ENCODE measurements at regions not wholly inside any gene's neighbourhood (a gene's known extent, or its start where the extent isn't known, plus 50 kb on each side); places are given as distances from the start of the nearest gene placed in this dataset.

DNA sequence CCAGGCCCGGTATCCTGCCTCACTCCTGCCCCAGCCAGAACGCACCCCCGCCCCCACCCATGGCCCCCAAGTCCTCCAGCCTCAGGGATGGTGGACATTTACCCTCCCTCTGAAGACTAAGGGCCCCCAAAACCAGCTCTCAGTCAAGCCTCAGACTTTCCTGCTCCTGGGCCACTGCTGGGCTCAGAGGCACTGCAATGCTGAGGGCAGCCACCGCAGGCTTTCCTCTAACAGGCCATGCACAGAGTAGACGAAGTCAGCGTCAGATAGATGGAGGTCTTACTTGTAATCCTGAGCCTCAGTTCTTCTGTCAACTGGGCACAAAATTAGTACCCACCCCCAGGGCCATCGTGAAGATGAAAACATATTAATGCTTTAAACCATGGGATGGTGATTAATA is 92.6 kb downstream of the TTC32 start:
- no peak for DNase-seq (ENCODE audit: low spot score)

DNA sequence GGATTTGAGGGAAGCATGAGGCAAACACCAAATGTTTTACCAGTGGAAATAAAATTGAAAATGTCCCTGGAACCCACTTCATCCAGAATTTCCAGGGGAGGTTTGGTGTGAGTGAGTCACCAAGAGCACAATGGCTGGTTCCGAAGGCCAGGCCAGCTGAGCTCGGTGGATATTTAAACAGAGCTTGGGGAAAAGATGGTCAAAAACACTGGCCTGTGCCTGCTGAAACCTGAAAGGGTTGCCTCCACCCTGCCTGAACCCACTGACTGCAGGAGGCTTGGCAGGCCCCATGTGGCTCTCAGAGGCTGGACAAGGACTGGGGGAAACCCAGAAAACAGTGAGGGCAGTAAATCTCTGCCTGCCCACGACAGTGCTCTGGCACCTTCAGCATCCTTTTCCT is 93.9 kb downstream of the TTC32 start:
- DNase-seq (ENCODE audit: low spot score) = no peak

DNA sequence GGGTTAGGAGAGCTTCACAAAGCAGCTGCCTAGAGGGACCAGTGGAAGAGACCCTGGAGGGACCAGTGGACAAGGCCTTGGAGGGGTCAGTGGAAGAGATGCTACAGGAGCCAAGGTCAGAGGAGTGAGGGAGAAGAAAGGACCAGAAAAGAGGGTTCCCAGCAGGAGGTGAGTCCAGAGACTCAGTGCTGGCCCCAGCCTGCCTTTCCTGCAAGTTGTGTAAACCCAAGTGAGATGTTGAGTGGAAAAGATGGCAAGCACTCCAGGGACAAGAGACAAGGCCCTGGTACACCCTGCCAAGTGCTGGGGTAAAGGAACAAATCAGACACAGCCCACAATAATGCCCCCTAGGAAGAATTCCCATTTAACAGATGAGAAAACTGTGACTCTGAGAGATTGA is 94.4 kb downstream of the TTC32 start:
- DNase-seq (ENCODE audit: low spot score) = no peak

DNA sequence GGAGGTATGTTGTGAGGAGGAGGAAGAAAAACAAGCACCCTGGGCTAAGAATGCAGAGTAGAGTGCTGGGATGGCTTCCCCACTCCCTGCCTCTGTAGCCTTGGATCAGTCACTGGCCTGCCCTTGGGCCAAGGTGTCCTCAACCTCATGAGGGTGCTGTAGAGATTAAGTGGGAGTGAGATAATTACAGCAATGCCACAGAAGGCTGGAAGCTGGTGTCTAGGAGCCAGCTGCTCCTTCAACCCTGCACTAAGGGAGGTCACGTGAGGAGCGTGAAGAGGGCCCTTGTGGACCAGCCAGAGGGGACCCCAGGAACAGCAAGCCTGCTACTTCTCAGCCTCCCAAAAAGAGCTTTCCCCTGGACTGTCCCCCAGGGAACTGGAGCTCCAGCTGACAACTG is 95.2 kb downstream of the TTC32 start:
- DNase-seq (ENCODE audit: low spot score) = no peak

DNA sequence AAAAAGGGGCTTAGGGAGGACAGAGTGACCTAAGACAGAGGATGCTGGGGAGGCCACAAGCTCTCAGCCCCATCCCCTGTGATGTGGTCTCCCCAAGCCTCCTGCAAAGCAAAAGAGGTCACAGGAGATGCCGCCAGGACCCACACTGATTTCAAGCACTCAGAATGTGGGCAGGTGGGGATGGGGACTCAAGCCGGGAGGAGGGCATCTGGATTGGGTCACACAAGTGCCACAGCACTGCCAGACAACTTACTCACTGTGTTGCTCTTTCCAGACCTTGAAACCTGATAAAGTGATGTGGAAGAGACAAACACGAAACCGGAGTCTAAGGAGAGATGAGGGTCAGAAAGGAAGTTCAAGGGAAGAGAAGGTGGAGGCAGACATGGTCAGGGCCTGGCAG is 95.7 kb downstream of the TTC32 start:
- no peak for DNase-seq (ENCODE audit: low spot score)

DNA sequence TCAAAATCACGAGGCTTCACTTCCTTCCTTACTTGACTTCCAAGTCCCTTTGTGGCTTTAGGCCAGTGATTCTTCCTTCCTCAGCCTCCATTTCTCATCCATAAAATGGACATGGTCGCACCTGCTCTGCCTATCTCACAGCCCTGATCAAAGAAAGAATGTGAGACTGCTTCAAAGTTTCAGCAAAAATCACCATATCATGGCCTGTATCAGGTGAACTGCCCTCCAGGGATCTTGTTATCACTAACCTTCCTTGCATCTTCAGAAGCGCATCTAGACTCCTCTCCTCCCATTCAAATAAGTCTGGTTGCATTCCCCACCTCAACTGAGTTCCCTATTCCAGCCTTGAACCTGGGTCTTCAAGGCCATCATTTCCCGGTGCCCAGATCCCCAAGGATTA is 96.5 kb downstream of the TTC32 start:
- DNase-seq (ENCODE audit: low spot score) = no peak

DNA sequence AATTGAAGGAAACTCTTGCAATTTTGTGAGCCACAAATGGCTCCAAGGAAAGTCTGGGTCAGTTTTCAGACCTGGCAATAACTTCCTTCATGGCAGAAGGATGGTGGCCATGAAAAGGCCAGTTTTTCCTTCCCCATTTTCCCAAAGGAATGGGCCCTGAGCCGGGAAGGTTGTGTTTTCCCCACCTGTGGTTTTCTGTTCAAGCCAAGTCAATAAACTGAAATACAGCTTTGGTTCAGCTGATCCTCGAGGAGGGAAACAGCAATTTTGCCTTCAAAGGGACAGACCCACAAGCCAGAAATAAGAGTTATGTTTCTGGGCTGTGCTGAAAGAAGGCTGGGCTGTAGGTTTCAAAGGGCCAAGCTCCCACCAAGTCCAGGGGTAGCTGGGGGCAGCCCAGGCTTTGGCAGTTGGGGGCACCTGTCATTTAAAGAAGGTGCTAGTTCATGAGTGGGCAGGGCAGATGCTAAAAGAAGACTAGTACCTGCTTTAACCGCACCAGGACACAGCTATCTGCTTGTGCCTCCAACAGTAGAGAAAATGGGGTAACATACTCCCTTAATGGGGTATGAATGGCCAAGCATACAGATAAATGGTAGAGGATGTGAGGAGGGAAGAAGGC is 97.0 kb downstream of the TTC32 start:
- no peak for DNase-seq (ENCODE audit: low spot score)

DNA sequence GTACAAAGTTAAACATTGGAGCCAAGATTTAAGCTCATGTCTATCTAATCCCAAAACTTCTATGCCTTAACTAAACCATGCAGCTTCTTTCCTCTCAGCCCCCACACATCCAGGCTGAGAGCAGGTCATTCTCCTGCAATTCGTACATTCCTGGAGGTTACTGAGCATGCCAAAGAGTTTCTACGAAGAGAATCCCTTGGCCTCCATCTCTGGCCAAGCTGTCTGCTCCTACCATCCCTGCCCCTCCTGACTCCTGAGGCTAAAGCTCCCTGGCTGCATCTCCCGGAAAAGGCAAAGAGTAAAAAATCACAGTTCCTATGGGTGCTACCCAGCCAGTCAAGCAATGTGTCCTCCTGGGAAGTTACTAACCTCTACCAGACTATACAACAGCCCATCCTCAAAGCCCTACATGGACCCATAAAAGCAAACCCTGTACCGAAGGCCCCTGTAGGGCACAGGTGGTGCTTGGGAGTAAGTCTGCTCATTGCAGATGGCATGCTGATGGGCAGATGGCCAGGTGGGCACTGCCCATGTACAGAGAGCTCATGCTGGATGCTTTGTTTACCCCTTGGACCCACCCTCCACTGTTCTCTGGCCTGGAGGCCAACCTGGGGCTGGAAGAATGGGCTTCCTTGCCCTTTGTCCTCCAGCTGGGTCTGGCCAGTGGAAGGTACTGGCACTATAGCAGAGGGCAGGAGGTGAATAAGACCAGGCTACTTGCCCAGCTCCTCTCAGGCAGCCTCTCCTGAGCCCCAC is 99.5 kb downstream of the TTC32 start:
- DNase-seq (ENCODE audit: low spot score) = no peak

DNA sequence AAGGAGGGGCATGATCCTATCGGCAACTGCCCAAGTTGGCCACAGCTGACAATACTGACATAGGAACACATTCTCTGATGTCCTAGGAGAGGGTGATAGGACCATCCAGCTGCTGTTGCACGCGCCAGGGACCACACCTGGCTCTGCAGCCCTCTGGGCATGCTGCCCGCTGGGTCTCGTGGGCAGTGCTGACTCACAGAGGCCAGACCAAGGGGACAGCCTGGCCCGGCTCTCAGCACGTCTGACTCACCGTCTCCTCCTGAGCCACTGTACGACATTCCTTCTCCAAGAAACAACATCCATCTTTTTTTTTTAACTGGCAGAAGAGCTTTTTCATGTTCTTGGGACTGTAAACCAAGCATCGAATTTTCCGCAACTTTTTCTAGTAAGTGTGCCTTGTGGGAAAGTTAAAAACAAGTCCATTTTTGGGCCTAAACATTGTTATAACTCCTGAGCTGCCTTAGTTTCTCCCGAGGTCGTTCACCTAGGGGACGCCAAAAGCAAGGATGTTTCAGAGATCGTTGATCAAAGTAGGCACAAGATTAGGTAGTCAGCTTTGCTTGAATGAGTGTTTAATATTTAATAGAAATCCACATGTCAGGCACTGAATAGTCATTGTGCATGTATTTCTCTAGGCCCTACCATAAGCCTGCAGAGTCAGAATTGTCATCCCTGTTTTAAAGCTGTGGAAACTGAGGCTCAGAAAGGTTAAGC is 100.3 kb downstream of the TTC32 start:
- no peak for DNase-seq (ENCODE audit: low spot score)

DNA sequence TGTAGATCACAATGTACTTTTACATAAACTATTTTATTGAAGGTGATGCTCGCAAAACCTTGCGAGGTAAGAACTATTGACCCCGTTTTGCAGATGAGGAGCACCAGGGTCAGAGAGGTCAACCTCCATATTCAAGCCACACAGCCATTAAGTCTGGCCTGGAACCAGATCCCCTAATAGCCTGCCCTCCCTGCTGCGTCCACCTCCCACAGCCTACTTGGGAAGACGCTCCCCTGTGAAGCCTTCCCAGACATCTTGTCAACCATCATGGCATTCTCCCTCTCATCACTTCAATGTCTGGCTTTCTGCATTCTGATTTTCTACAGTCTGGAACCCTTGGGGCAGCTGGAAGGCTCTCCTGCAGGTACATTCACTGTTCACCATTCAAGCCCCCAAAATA is 101.0 kb downstream of the TTC32 start:
- no peak for DNase-seq (ENCODE audit: low spot score)

DNA sequence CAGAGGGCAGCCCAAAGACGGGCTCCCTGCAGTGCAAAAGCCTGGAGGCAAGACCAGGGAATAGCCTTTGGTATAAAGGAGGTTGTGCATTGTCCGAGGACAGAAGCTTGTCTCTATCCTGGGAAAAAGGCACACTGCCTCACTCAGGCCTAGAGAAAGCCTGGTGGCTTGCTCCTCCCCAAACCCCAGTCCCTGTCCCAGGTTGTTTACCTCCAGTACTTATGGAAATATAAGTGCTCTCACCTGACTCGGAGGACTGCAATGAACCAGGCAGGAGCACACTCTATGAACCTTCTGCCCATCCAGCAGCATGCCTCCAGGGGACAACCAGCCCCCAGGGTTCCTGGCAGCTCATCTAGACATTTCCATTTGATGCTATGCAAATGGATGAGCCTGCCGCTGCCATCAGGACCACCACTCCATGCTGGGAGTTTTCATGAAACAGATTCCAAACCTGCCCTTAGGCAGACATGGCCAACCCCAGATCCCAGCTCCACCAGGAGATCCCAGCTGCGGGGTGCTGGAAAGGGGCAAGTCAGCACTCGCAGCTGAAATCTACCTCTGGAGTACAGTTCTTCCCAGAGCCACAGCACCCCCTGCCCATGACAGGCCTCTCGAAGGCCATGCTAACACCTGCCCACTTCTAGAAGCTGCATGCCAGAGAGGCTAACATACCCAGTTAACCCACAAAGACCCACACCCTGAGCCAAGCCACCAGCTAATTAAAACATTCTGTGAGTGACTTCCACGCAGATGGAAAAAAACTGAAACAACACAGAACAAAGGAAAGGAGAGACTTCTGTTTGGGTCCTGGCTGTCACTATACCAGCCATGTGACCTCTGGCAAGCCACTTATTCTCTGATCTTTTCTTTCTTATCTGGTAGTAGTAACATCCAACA is 101.7 kb downstream of the TTC32 start:
- DNase-seq (ENCODE audit: low spot score) = no peak

DNA sequence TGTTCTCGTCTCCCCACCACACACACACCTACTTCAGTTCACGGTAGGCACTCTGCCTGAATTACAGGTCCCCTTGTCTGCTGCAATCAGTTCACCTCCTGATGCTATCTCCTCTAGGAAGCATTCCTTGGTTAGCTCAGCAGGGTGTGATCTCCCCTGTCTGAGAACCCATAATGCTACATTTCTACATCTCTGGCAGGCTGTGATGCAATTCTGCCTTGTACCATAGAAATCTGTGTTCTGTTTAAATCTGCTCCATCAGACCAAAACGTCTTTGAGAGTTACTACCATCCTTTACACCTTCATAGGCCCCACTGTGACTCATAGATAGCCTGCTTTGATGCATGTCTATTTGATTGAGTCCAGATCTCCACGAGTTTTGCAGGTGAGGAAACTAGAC is 103.9 kb downstream of the TTC32 start:
- DNase-seq (ENCODE audit: low spot score) = no peak

DNA sequence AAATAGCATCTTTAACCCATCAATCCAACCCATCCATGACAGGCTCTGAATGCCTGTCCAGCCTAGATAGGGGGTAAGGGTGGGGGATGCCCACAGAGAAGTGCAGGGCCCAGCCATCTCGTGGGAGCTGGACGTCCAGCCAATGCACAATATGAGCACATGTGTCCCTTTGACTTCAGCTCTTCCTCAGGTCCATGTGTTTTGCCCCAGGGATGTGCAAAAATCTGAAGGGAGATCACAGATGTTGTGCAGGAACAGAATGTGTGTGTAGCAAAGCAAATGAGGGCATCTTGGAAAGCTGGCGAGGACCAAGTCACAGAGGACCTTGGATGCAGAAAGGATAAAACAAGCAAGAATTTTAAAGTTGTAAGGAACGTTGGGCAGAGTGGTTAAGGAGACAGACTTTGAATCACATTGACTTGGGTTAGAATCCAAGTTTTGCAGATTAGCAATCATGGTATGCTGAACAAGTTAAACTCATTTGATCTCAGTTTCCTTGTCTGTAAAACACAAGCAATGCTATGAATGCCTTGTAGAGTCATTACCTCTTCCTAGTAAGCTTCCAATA is 104.5 kb downstream of the TTC32 start:
- no peak for DNase-seq (ENCODE audit: low spot score)

DNA sequence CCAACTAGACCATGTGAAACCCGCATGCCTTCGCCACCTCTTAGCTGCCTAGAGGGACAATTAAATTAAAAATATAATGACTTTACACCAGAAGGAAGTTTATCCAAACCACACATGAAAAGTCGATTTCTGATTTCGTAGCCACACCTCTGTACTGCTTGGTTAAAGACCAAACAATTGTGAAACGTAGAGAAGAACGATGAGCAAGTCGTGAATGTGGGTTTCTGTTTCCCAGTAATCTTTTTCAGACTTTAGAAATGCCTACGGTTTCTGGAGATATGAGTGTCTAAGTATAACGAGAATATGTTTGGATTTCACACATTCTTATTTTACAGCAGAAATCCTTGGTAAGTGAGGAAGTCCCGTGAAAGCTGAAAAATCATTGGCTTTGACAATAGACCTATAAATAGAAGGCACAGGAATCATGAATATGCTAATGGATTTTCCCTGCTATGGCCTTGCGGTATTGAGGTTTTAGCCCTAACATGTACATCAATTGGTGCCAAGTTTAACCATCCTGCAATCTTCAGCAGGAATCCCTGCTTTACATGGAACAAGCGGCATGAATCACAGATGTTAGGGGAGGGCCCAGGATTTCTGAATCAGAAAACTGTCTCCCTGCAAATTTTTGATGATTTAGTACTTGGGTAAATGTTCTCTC is 105.6 kb downstream of the TTC32 start:
- no peak for DNase-seq (ENCODE audit: low spot score)

DNA sequence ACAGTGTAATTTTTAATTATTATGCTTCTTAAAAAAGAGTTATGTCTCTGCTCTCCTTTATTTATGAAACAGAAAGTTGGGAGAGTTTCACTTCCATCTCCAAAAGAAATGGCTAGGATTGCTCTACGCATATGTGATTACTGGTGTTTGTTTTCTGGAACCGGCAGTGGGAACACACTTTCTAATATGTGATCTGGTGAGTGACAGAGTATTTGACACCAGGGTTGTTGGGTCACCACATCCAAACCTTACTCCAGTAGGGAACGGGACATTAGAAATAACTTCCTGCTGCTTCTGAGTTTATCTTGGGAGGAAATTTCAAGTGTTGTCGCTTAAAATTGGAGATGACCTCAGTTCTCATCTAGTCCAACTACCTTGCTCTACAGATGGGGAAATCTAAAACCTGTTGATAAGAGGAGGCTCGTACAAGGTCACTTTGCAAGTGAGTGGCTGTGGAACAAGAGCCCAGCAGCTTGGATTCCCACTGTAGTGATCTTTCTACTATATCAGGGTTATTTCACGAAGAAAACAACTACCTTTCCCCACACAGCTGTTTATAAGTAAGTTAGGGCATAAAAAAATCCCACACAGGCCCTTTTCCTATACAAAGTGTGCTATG is 108.5 kb downstream of the TTC32 start:
- DNase-seq (ENCODE audit: low spot score) = no peak

DNA sequence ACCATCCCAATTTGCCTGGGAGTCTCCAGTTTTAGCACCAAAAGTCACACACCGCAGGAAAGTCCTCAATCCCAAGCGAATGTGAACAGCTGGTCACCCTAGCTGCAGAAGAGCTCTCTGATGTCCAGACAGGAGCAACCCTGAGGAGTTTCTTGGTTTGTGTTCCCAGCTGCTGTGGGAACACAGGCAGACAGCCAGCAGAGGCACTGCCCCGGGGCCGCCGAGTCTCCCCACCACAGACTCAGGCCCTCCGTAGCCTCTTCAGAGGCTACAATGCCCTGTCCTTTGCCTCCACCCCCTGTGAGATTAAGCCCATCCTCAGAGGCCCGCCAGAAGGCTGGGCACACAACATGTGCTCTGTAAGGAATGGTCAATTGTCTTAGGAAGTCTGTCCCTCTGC is 111.5 kb downstream of the TTC32 start:
- DNase-seq (ENCODE audit: low spot score) = no peak

DNA sequence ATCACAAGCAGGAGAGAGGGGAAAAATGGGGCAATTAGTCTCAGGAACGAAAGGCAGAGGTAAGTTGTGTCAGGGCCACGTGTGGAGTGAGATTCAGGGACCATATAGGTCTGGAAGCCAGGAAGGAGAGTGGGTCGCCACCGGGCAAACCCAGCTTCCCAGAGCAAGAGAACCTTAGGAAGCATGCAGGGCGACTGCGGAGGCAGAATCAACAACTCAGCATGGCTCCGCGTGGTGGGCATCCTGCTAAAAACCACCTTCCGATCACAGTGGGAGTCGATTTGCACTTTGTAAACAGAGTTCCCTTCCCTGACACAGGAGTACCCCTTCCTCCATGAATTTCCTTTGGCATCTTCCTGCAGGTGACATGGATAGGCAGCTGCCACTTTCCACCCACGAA is 114.6 kb downstream of the TTC32 start:
- DNase-seq (ENCODE audit: low spot score) = no peak

DNA sequence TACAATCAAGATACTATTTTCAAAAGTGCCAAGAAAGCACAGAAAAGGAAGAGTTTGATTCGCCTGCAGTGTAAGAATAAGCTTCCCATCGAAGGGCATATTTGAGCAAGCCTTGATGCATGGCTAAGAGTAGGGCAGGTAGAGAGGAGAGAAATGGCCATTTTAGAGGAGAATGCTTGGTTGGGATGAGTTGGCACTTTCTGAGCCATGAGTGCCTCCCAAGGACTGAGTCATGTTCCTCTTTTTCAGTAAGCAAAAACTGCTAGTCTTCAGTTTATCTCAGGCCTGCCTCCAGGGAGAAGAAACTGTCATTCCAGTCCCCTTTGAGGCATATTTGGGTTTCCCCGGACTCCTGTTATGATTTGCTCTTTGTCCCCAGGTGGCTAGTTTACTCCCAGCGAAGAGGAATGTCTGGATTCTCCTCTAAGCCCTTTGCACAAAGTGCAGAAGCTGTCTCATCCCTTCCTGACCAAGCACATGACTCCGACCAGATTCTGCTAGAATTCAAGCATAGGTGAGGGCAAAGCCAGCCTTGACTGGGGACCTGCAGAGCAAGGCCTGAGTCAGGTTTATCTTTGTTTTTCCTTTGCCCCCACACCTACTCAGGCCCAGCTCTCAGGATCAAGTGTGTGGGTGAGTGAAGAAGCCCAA is 115.2 kb downstream of the TTC32 start:
- DNase-seq (ENCODE audit: low spot score) = no peak

DNA sequence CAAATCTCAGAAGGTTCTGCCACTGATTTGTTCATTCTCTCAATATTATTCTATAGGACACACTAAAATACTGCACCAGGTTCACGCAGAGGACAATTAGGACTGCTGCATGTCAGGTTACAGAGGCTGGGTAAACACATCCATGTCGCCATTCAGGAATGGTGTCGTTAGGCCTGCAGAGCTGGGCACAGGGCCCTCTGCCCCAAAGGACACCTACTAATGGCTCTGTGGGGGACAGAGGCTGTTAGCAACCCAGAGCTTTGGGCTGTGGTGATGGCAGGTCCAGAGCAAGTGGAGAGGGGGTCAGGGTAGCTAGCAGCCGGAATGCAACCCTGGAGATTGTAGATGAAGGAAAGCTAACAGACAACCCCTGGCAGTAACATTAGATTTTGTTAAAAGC is 115.9 kb downstream of the TTC32 start:
- DNase-seq (ENCODE audit: low spot score) = no peak

DNA sequence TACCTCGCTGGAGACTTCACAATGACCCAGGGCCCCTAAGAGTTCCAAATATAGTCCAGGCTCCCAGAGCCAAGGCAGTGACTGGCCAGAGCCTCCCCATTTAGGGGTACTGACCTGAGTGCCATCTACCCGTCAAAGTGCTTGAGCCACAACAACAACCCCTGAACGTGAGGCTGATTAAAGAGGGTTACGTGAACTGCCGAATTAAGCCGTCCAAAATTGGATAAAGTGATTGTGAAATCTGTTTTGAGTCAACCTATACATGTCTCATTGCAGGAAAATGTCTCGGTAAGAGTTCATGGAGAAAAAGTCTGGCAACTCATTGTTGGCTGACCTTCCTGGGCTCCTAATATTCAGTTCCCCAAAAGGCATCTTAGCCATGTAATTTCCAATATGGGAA is 116.3 kb downstream of the TTC32 start:
- no peak for DNase-seq (ENCODE audit: low spot score)

DNA sequence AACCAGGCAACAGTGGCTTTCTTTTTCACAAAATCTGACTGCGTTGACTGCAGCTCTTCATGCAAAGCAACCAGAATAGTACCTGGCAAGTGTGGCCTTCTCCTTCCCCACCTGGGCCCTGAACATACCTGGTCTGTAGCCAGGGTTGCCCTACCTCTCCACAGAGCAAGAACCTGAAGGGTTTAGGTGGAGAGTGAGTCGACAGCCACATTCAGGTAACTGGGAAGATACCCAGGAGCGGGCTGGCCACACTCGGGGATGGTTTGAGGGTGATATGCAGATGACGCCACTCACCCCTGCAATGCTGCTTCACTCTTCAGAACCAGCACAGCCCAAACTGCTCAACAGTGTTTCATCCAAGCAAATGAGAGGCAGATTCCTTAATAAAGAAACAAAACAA is 117.3 kb downstream of the TTC32 start:
- DNase-seq (ENCODE audit: low spot score) = no peak

Data from CD4-positive, alpha-beta T cell treated with Interleukin-6 at 100 ng/mL for 8 hours (primary cell).